GM08714 (cell line): ENCODE measurements at regions not wholly inside any gene's neighbourhood (a gene's known extent, or its start where the extent isn't known, plus 50 kb on each side); places are given as distances from the start of the nearest gene placed in this dataset.
"Not testable (repeated sequence)": the region's sequence is repeated elsewhere in the genome, so short reads cannot be mapped to it uniquely, and the experiment has no call there.

Experiments
- H3K4me3 ChIP-seq: fragments of 200-500 bp; sonication (Bioruptor generic); 2 replicates; pipeline ENCODE4 v1.5.1; 2014; ENCODE audit warnings: mild to moderate bottlenecking, low read length, inconsistent platforms
- ZNF274 ChIP-seq: IDR thresholded peaks from 2 replicates; pipeline ENCODE4 v1.6.1; 2012; ENCODE audit warnings: mild to moderate bottlenecking, low read depth, low read length

DNA sequence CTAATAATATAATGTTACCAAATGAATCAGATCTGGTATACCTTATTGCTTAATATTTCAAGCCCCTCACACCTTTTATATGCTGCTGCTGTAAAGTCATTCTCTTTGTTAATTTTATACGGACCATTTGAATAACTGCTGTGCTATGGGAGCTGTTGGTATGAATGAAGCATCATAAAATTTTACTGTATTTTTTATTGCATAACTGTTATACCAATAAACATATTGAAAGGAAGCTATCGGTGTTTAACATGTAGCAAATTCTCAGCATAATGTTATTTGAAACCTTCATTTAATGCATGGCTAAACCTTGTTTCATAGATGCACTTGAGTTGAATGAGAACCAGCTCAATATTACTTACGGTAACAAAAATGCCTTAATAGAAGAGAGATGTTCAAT lies 1040.3 kb downstream of the SOCS6 start:
- TF ChIP-seq ZNF274 = no peak
- H3K4me3 ChIP-seq = no peak overlapping the region

DNA sequence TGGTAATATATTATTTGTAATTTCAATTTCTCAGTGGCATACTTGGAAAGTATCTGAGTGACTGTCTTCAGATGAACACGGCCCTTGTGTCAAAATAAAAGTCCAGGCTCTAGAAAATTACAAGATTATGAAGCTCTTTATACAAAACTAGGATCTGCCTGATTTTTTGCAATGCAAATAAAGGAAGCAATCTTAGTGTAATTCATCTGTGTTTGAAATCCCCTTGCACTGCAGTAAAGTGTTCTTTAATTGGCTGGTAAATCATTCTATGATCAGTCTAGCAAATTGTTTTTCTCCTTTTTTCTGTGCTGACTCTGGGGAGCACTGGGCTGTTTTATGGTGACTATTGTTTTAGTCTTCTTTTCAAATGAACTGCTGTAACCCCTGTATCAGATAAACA lies 1039.0 kb downstream of the SOCS6 start:
- H3K4me3 ChIP-seq = no peak overlapping the region
- no peak for TF ChIP-seq ZNF274

DNA sequence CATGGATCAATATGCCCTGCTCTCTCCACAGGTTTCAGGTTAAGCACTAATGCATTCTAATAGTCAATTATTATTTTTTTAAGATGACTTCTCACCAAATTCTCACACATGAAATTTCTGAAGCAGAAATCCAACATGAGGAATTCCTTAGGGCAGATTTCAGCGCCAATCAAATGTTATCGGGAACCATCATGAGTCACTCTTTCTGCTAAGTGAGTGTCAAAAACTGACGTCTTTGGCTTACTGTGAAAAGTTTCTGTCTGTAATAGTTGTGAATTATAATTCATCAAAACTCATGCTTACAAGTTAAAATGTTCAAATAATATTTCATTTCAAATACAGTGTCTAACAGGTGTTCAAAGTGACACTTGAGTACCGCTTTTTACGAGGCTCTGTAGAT lies 1038.6 kb downstream of the SOCS6 start:
- TF ChIP-seq ZNF274 = no peak
- H3K4me3 ChIP-seq = no peak overlapping the region

DNA sequence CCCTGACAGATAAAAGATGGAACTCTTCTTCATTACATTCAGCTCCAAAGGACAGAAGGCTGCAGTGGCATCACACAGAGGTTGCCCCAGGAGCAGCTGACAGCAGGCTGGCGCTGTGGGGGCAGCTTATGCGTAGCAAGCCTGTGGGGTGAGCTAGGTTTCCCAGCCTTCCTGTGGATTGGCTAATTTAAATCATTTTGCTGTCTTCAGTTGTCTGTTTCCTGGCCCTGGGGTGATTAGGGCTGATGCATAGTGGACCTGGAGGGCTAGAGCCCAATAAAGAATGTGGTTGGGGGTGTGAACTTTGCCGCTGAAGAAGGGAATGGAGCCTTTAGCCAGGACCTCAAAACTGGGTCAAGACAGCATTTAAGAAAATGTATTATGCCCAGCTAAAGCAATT lies 1038.0 kb downstream of the SOCS6 start:
- H3K4me3 ChIP-seq = no peak overlapping the region
- TF ChIP-seq ZNF274 = no peak

DNA sequence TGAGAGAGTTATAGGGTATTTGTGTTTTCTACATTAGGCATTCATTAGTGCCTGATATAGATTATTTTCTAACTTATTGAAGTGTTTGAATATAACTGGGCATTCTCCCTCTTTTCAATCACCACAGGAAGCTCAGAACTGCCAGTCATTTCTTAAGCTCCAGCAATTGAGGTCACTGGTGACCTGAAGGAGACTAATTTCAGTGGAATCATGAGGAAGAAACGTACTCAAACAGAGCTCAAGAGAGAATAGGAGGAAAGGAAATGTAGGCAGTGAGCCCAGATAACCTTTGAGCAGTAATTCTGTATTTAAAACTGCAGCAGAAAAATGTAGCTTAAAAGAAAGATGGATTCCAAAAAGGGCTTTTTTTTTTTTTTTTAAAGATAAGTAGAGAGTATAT lies 1035.5 kb downstream of the SOCS6 start:
- no peak for TF ChIP-seq ZNF274
- H3K4me3 ChIP-seq = no peak overlapping the region

DNA sequence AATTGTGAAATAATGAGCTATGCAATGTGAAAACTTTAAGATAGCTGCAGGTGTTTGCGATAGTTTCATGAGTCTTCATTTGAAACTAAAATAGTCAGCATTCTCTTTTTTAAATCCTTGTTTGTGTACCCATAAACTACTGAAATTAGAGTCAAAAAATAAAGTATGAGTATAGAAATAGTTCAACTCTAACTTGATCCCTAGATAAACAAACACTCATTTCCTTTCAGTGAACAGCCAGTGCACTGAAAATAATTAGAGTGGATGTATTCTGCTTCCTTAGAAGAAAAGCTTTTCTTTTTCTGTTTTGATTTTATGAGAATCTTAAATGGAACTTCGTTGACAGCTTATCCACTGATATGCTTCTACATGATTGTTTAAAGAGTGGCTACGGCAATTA lies 1033.4 kb downstream of the SOCS6 start:
- TF ChIP-seq ZNF274 = no peak
- no peak overlapping the region for H3K4me3 ChIP-seq

DNA sequence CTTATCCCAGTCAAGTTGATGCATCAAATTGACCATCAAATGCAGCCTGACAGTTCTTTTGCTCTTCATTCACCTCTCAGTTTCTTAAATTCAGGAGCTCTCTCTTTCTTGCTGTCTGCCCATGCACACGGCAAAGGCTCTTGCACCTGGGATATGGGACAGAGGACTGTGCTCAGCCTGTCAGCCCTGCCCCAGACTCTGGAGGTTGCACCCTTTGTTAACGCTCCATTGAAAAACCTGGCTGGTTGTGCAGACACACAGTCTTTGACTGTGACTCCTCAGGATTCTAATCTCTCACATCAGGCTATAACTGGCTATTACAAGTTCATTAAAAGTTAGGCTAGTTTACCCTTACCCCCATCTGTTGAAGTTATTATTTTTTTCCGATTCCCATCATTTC lies 1032.5 kb downstream of the SOCS6 start:
- no peak overlapping the region for H3K4me3 ChIP-seq
- no peak for TF ChIP-seq ZNF274

DNA sequence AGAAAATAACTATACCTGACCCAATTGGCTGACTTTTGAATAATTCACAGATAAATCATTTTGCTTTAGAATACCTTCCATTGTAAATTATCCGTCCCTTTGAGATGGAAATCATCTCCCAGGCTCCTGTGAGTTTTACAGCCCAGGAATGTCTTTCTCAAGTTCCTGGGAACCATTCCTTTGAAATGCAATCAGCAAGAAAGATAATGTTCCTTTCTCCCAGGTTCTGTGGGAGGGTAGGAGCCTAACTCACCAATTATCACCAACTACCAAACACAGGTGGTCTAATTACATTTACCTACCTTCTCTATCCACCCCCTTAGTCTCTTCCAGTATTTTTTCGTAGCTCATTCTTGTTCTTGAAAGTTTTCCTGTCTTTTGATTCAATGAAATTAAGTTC lies 1016.0 kb downstream of the SOCS6 start:
- no peak for TF ChIP-seq ZNF274
- no peak overlapping the region for H3K4me3 ChIP-seq

DNA sequence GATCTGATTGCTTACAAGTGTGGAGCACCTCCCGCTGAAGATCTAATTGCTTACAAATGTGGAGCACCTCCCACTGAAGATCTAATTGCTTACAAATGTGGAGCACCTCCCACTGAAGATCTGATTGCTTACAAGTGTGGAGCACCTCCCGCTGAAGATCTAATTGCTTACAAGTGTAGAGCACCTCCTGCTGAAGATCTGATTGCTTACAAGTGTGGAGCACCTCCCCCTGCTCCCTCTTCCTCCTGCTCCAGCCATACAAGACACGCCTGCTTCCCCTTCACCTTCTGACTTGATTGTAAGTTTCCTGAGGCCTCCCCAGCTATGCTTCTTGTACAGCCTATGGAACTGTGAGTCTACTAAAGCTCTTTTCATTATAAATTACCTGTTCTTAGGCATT lies 1014.9 kb downstream of the SOCS6 start:
- H3K4me3 ChIP-seq = not testable (repeated sequence)

DNA sequence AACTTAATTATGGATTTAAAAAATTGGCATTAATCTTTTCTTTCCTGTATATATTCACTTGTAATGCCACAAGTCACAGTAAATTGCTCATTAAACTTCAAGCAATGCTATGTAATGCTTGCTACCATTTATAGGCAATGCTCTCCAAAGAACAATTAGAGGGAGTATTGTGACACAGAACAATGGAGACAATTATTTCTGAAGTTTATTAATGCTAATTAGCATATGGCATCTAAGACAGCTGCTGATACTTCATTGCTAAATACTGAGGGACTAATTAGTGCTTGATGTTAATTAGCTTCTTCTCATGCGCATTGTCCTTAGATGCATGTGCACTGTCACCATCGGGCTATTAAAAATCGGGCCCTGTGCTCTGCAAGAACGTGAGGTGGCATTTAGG lies 1012.8 kb downstream of the SOCS6 start:
- H3K4me3 ChIP-seq = no peak overlapping the region
- no peak for TF ChIP-seq ZNF274

DNA sequence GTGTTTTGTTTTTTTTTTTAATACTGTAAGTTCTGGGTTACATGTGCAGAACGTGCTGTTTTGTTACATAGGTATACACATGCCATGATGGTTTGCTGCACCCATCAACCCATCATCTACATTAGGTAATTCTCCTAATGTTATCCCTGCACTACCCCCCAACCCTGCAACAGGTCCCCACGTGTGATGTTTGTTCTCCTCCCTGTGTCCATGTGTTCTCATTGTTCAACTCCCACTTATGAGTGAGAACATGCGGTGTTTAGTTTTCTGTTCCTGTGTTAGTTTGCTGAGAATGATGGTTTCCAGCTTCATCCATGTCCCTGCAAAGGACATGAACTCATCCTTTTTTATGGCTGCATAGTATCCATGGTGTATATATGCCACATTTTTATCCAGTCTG lies 1005.4 kb downstream of the SOCS6 start:
- not testable (repeated sequence) for H3K4me3 ChIP-seq

DNA sequence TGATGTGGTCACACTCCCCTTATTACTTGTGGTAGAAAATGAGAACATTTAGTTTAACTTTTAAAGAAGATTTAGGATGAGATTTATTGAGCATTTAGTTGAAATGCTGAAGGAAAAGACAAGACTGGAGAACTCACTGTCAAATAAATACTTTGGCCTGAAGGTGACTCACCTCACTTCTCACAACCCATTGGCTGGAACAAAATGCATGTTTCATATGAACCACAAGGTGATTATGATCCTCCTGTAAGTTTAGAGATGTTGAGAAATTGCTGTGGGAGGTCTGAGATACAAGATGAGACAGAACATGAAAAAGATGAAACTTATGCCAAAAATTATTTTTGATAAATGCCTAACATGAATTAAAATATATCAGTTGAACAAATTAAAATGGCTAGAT lies 1004.5 kb downstream of the SOCS6 start:
- H3K4me3 ChIP-seq = no peak overlapping the region
- TF ChIP-seq ZNF274 = no peak

DNA sequence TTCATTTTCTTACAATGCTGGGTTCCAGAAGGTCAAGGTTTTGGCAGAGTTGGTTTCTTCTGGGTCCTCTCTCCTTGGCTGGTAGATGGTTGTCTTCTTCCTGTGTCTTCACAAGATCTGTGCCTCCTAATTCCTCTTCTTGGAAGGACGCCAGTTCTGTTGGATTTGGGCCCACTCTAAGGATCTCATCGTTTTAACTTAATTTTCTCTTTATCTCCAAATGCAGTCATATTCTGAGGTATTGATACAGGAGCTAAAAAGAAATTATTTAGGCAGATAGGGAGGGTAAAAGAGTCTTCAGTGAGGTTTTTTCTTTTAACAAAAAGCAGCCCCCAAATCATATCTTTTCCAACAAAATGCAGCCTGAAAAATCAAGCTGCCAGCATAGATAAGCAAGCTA lies 998.4 kb downstream of the SOCS6 start:
- no peak overlapping the region for H3K4me3 ChIP-seq
- no peak for TF ChIP-seq ZNF274

DNA sequence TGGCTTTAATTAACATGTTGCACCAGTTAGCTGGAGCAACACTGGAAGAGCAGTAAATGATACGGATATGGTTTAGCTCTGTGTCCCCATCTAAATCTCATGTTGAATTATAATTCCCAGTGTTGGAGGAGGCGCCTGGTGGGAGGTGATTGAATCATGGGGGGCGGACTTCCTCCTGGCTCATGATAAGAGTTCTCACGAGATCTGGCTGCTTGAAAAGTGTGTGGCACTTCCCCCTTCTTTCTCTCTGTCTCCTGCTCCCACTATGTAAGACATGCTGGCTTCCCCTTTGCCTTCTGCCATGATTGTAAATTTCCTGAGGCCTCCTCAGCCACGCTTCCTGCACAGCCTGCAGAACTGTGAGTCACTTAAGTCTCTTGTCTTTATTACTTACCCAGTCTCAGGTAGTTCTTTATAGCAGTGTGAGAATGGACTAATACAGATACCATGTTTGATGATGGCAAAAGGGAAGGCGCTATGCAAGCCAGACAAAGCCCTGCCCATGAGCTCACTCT lies 963.6 kb downstream of the SOCS6 start:
- H3K4me3 ChIP-seq = no peak overlapping the region
- no peak for TF ChIP-seq ZNF274

DNA sequence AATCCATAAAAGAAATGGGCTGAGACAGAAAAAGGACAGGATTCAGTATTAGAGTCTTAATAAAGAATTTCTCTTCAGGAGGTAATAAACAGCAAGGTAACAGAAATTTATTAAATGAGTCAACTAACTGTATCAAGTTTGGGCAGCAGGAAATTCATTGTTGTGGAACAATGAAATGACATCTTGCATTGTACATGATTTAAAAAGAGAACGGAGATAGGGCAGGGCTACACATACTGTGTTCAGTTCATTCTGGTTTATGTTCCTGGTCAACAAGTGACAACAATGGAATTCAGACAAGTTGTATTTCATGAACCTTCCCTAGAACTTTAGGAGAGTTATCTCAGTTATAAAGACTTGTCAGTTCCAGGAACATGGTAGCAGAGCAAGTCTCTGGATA lies 961.3 kb downstream of the SOCS6 start:
- TF ChIP-seq ZNF274 = no peak
- no peak overlapping the region for H3K4me3 ChIP-seq

DNA sequence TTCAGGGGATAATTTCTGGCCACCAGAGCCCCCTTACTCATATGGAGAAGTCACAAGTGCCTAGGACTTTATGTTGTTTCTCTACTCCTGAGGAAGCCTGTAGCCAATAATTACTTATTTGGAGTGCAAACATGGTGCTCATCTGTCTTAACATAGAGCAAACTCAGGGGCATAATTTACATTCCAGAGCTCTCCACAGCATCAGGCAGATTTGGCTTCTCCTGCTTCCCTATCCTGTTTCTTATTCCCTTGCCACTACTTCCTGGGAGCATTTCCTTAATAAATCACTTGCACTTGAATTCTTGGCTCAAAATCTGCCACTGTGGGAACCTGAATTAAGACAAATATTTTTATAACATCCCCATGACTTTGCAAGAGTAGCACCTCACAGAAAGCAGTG lies 960.9 kb downstream of the SOCS6 start:
- no peak for TF ChIP-seq ZNF274
- no peak overlapping the region for H3K4me3 ChIP-seq

DNA sequence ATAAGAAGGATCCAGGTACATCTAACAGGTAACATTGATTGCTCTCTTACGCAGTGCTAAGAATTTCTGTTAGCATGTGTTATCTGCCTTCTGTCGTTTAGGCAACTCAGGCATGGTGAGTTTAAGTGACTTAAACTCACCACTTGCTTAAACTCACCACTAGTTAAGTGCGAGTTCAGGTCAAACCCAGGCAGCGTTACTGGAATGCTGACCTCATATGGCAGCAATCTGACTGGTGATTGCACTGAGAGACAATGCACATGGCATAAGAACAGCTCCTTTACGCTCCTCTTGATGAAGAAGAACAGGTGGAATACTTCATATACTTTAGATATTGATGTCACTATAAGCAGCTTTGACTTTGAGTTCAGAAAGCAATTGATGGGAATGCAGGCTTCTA lies 954.1 kb downstream of the SOCS6 start:
- no peak for TF ChIP-seq ZNF274

More for the DNA sequence above, 954.1 kb downstream of the SOCS6 start:
- no peak overlapping the region for H3K4me3 ChIP-seq
